GM12874 (cell line): ENCODE measurements at regions not wholly inside any gene's neighbourhood (a gene's known extent, or its start where the extent isn't known, plus 50 kb on each side); places are given as distances from the start of the nearest gene placed in this dataset.

ENCODE experiments used
- CTCF ChIP-seq: IDR thresholded peaks from 2 replicates; pipeline ENCODE4 v1.5.1; 2011; ENCODE audit warnings: low read depth, mild to moderate bottlenecking, control low read depth, low read length, moderate library complexity; ENCODE audit not compliant: insufficient read depth

GRCh38 chr6:113370508-113371502, 486.3 kb upstream of the MARCKS start:
- no peak for TF ChIP-seq CTCF

- no peak for TF ChIP-seq CTCF
Measured at GRCh38 chr6:113375950-113376846, 480.9 kb upstream of the MARCKS start.

GRCh38 chr6:113376847-113377165, 480.3 kb upstream of the MARCKS start:
- TF ChIP-seq CTCF: no peak

GRCh38 chr6:113377362-113377942, 479.7 kb upstream of the MARCKS start:
- TF ChIP-seq CTCF: no peak

- TF ChIP-seq CTCF: no peak
Measured at GRCh38 chr6:113380591-113380990, 476.6 kb upstream of the MARCKS start.

GRCh38 chr6:113381232-113381631, 475.9 kb upstream of the MARCKS start:
- TF ChIP-seq CTCF: no peak

- TF ChIP-seq CTCF: no peak
Measured at GRCh38 chr6:113381959-113382358, 475.2 kb upstream of the MARCKS start.
